ENCODE measurements at regions not wholly inside any gene's neighbourhood (a gene's known extent, or its start where the extent isn't known, plus 50 kb on each side); places are given as distances from the start of the nearest gene placed in this dataset.

- Histone ChIP-seq H3K9me3 (replicated peaks; ENCODE audit: control insufficient read depth, insufficient read depth, low read length) (no peaks in the 10 kb centered on the region), H3K4me3 (replicated peaks in 1 of 3; ENCODE audit: insufficient read depth in 1 of 3, low read depth in 1 of 3, low read length in 3 of 3) (no peak overlapping the region), H3K9me1 (replicated peaks; ENCODE audit: control insufficient read depth, extremely low read depth, insufficient read depth, low read length) (no peaks in the 10 kb centered on the region), H3K9ac (replicated peaks; ENCODE audit: extremely low read depth, insufficient read depth, low read length) (peak overlapping the region; percentile 42), H2AFZ (ENCODE audit: low read depth, low read length) (peak overlapping the region; percentile 80), H4K20me1 (replicated peaks; ENCODE audit: control insufficient read depth, extremely low read depth, insufficient read depth, low read length) (no peaks in the 10 kb centered on the region), H3K36me3 (ENCODE audit: control insufficient read depth in 2 of 2, extremely low read depth in 1 of 2, insufficient read depth in 2 of 2, low read length in 2 of 2) (no peaks in the 10 kb centered on the region), H3K27ac (ENCODE audit: insufficient read depth, low read depth, low read length) (peak overlapping the region; percentile 55), H3K4me1 (ENCODE audit: control insufficient read depth, extremely low read depth, insufficient read depth, low read length) (peaks cover 17% of the 10 kb centered on the region), H3K79me2 (ENCODE audit: control insufficient read depth, insufficient read depth, low read length) (no peaks in the 10 kb centered on the region), H3K4me2 (ENCODE audit: insufficient read depth, low read length) (peak overlapping the region; percentile 81), H3K27me3 (ENCODE audit: control insufficient read depth in 2 of 2, insufficient read depth in 2 of 2, low read length in 2 of 2) (no peaks in the 10 kb centered on the region)
- ChIA-PET CTCF (interaction anchor here (0.7 to 1.5 kb wide), 22 partner anchors 9 to 1749 kb away, joined by 3 to 9 read pairs (median 3); no protein-coding TSS in a partner anchor), POLR2A (interaction anchor here (0.8 kb wide), 1 partner anchor 8 kb away, joined by 4 read pairs; no protein-coding TSS in a partner anchor)
- no TSS peak for BruUV-seq (replicated peaks)
- FAIRE-seq = peak; percentile 61
- TF ChIP-seq JUN (IDR thresholded peaks at IDR 0.05; ENCODE audit: borderline replicate concordance, insufficient read depth, insufficient read length, low read depth) (peak; percentile 49), GATA2 (IDR thresholded peaks at IDR 0.05; ENCODE audit: insufficient read depth, insufficient read length, low read depth, low read length) (peak; percentile 51), FOS (IDR thresholded peaks at IDR 0.05; ENCODE audit: borderline replicate concordance, insufficient read depth, low read length) (peak; percentile 11), MAX (IDR thresholded peaks at IDR 0.05; ENCODE audit: insufficient read depth, insufficient read length) (no peak), MYC (IDR thresholded peaks at IDR 0.05; ENCODE audit: low read depth, low read length) (no peak), POLR2AphosphoS5 (IDR thresholded peaks at IDR 0.05; ENCODE audit: insufficient read depth, low read depth, low read length) (peak; percentile 17), POLR2A (IDR thresholded peaks at IDR 0.05; ENCODE audit: low read depth, low read length) (no peak), CTCF (IDR thresholded peaks at IDR 0.05; ENCODE audit: extremely low read depth in 1 of 2, insufficient read depth in 1 of 2, low read depth in 1 of 2, low read length in 2 of 2) (no peak), EZH2 (IDR thresholded peaks at IDR 0.05; ENCODE audit: borderline replicate concordance, low read depth, low read length, severe bottlenecking) (no peak)
- peak; percentile 88 for DNase-seq (ENCODE audit: low read depth, low spot score)
- intact Hi-C loops (cut with micrococcal nuclease) = loop anchor here (1.0 to 2.0 kb wide), 4 partner anchors 8 to 903 kb away; no protein-coding TSS in a partner anchor
- dilution Hi-C loops (cut with MboI; ENCODE audit: extremely low pct_ligation_motif_present, low sequenced_read_pairs) = no loop called here
Observed at GRCh38 chr3:178263236-178263916, 272.9 kb upstream of the KCNMB2 start.
